HL-60 (cell line): ENCODE measurements at regions not wholly inside any gene's neighbourhood (a gene's known extent, or its start where the extent isn't known, plus 50 kb on each side); places are given as distances from the start of the nearest gene placed in this dataset.

ENCODE experiments used
- GABPA ChIP-seq: IDR thresholded peaks from 2 replicates; pipeline ENCODE4 v1.6.1; 2012; ENCODE audit warnings: low read depth
- POLR2AphosphoS5 ChIP-seq: IDR thresholded peaks from 2 replicates; pipeline ENCODE4 v1.6.1; 2012; ENCODE audit warnings: low read depth
- SPI1 ChIP-seq: IDR thresholded peaks from 2 replicates; pipeline ENCODE4 v1.6.1; 2012; ENCODE audit warnings: low read depth, mild to moderate bottlenecking, borderline replicate concordance
- TF ChIP-seq, protein P1 (sequence below): IDR thresholded peaks from one replicate; pipeline ENCODE4 v1.5.1; 2011; ENCODE audit warnings: low read length, control low read depth, inconsistent platforms; ENCODE audit not compliant: insufficient read depth
- TF ChIP-seq, protein P2 (sequence below): IDR thresholded peaks from 2 replicates; pipeline ENCODE4 v1.6.1; 2012; ENCODE audit warnings: low read depth; ENCODE audit not compliant: insufficient replicate concordance

DNA sequence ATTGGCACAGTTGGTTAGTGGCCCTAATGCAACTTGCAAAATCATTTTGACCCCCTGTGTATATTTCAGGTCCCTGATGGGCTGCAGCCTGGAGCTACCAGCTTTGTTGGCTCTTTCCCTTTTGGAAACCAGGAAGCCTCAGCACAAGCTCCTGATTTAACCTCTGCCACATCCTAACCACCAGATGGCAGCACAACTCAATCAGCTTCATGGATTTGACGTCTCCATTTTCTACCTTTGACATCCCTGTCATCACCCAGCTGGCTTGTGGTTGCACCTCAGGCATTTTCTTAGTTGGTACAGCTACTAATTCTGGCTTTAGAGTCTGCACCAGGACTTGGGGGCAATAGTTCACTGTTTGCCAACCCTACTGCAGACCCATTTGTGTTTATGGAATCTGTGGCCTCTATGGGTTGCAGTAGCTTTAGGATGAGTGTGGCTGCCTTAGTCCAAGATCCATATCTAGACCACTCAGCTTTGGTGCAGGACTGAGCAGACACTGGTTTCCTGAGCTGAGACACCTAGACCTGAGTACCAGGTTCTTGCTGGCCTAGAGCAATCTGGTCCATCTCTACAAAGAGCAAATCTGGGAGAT is 456.2 kb downstream of the REEP3 start:
- TF ChIP-seq, protein P1, sequence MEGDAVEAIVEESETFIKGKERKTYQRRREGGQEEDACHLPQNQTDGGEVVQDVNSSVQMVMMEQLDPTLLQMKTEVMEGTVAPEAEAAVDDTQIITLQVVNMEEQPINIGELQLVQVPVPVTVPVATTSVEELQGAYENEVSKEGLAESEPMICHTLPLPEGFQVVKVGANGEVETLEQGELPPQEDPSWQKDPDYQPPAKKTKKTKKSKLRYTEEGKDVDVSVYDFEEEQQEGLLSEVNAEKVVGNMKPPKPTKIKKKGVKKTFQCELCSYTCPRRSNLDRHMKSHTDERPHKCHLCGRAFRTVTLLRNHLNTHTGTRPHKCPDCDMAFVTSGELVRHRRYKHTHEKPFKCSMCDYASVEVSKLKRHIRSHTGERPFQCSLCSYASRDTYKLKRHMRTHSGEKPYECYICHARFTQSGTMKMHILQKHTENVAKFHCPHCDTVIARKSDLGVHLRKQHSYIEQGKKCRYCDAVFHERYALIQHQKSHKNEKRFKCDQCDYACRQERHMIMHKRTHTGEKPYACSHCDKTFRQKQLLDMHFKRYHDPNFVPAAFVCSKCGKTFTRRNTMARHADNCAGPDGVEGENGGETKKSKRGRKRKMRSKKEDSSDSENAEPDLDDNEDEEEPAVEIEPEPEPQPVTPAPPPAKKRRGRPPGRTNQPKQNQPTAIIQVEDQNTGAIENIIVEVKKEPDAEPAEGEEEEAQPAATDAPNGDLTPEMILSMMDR = peak; percentile 76
- TF ChIP-seq, protein P2, sequence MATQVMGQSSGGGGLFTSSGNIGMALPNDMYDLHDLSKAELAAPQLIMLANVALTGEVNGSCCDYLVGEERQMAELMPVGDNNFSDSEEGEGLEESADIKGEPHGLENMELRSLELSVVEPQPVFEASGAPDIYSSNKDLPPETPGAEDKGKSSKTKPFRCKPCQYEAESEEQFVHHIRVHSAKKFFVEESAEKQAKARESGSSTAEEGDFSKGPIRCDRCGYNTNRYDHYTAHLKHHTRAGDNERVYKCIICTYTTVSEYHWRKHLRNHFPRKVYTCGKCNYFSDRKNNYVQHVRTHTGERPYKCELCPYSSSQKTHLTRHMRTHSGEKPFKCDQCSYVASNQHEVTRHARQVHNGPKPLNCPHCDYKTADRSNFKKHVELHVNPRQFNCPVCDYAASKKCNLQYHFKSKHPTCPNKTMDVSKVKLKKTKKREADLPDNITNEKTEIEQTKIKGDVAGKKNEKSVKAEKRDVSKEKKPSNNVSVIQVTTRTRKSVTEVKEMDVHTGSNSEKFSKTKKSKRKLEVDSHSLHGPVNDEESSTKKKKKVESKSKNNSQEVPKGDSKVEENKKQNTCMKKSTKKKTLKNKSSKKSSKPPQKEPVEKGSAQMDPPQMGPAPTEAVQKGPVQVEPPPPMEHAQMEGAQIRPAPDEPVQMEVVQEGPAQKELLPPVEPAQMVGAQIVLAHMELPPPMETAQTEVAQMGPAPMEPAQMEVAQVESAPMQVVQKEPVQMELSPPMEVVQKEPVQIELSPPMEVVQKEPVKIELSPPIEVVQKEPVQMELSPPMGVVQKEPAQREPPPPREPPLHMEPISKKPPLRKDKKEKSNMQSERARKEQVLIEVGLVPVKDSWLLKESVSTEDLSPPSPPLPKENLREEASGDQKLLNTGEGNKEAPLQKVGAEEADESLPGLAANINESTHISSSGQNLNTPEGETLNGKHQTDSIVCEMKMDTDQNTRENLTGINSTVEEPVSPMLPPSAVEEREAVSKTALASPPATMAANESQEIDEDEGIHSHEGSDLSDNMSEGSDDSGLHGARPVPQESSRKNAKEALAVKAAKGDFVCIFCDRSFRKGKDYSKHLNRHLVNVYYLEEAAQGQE = no peak
- TF ChIP-seq GABPA (no peak), POLR2AphosphoS5 (no peak), SPI1 (no peak)
